ENCODE measurements at regions not wholly inside any gene's neighbourhood (a gene's known extent, or its start where the extent isn't known, plus 50 kb on each side); places are given as distances from the start of the nearest gene placed in this dataset.

GRCh38 chr2:161020437-161020836, 139.8 kb upstream of the TANK start:
- Mint-ChIP-seq H3K36me3 (peaks cover 1% of the 10 kb centered on the region), H3K27me3 (no peaks in the 10 kb centered on the region), H3K27ac (no peak overlapping the region), H3K4me3 (no peak overlapping the region), H3K4me1 (no peaks in the 10 kb centered on the region), H3K9me3 (peaks cover 4% of the 10 kb centered on the region)
- DNase-seq: no peak

GRCh38 chr2:161028581-161028980, 131.6 kb upstream of the TANK start:
- Mint-ChIP-seq H3K27ac (no peak overlapping the region), H3K4me1 (peaks cover 4% of the 10 kb centered on the region), H3K4me3 (no peak overlapping the region), H3K27me3 (no peaks in the 10 kb centered on the region), H3K36me3 (no peaks in the 10 kb centered on the region), H3K9me3 (no peaks in the 10 kb centered on the region)
- no peak for DNase-seq

GRCh38 chr2:161029321-161029720, 130.9 kb upstream of the TANK start:
- Mint-ChIP-seq H3K9me3 (no peaks in the 10 kb centered on the region), H3K36me3 (no peaks in the 10 kb centered on the region), H3K27me3 (no peaks in the 10 kb centered on the region), H3K4me1 (peaks cover 4% of the 10 kb centered on the region), H3K27ac (no peak overlapping the region), H3K4me3 (no peak overlapping the region)
- no peak for DNase-seq

- Mint-ChIP-seq H3K4me3 (no peak overlapping the region), H3K36me3 (no peaks in the 10 kb centered on the region), H3K27me3 (no peaks in the 10 kb centered on the region), H3K4me1 (peaks cover 4% of the 10 kb centered on the region), H3K27ac (no peak overlapping the region), H3K9me3 (no peaks in the 10 kb centered on the region)
- DNase-seq: no peak
Observed at GRCh38 chr2:161030260-161031063, 129.8 kb upstream of the TANK start.

GRCh38 chr2:161031511-161031910, 128.7 kb upstream of the TANK start:
- Mint-ChIP-seq H3K27me3 (no peaks in the 10 kb centered on the region), H3K4me1 (peaks cover 4% of the 10 kb centered on the region), H3K9me3 (no peaks in the 10 kb centered on the region), H3K36me3 (no peaks in the 10 kb centered on the region), H3K4me3 (no peak overlapping the region), H3K27ac (no peak overlapping the region)
- no peak for DNase-seq

- DNase-seq: no peak
- Mint-ChIP-seq H3K4me1 (peaks cover 4% of the 10 kb centered on the region), H3K4me3 (no peak overlapping the region), H3K9me3 (no peaks in the 10 kb centered on the region), H3K27me3 (no peaks in the 10 kb centered on the region), H3K36me3 (no peaks in the 10 kb centered on the region), H3K27ac (no peak overlapping the region)
Observed at GRCh38 chr2:161032635-161033034, 127.6 kb upstream of the TANK start.

- H3K27me3 Mint-ChIP-seq: no peaks in the 10 kb centered on the region
- no peak overlapping the region for H3K4me3 Mint-ChIP-seq
- H3K36me3 Mint-ChIP-seq: no peaks in the 10 kb centered on the region
- DNase-seq: no peak
- no peak overlapping the region for H3K27ac Mint-ChIP-seq
- peaks cover 4% of the 10 kb centered on the region for H3K4me1 Mint-ChIP-seq
- no peaks in the 10 kb centered on the region for H3K9me3 Mint-ChIP-seq
Observed at GRCh38 chr2:161033059-161033660, 127.1 kb upstream of the TANK start.

- Mint-ChIP-seq H3K4me1 (no peaks in the 10 kb centered on the region), H3K36me3 (no peaks in the 10 kb centered on the region), H3K4me3 (no peak overlapping the region), H3K27me3 (no peaks in the 10 kb centered on the region), H3K9me3 (no peaks in the 10 kb centered on the region), H3K27ac (no peak overlapping the region)
- DNase-seq: no peak
Observed at GRCh38 chr2:161036926-161037325, 123.3 kb upstream of the TANK start.

- H3K4me3 Mint-ChIP-seq: no peak overlapping the region
- H3K4me1 Mint-ChIP-seq: no peaks in the 10 kb centered on the region
- H3K27ac Mint-ChIP-seq: no peak overlapping the region
- H3K9me3 Mint-ChIP-seq: no peaks in the 10 kb centered on the region
- DNase-seq: no peak
- H3K27me3 Mint-ChIP-seq: peaks cover 2% of the 10 kb centered on the region
- no peaks in the 10 kb centered on the region for H3K36me3 Mint-ChIP-seq
Observed at GRCh38 chr2:161039071-161039470, 121.2 kb upstream of the TANK start.

- H3K36me3 Mint-ChIP-seq: no peaks in the 10 kb centered on the region
- no peak overlapping the region for H3K27ac Mint-ChIP-seq
- H3K27me3 Mint-ChIP-seq: peaks cover 7% of the 10 kb centered on the region
- no peak overlapping the region for H3K4me3 Mint-ChIP-seq
- no peaks in the 10 kb centered on the region for H3K9me3 Mint-ChIP-seq
- H3K4me1 Mint-ChIP-seq: no peaks in the 10 kb centered on the region
- no peak for DNase-seq
Observed at GRCh38 chr2:161041356-161041755, 118.9 kb upstream of the TANK start.

GRCh38 chr2:161042990-161043625, 117.1 kb upstream of the TANK start:
- no peak for DNase-seq
- Mint-ChIP-seq H3K4me3 (no peak overlapping the region), H3K27me3 (peaks cover 14% of the 10 kb centered on the region), H3K27ac (no peak overlapping the region), H3K4me1 (no peaks in the 10 kb centered on the region), H3K9me3 (no peaks in the 10 kb centered on the region), H3K36me3 (no peaks in the 10 kb centered on the region)

GRCh38 chr2:161044095-161044865, 115.9 kb upstream of the TANK start:
- Mint-ChIP-seq H3K36me3 (no peaks in the 10 kb centered on the region), H3K4me3 (no peak overlapping the region), H3K27me3 (peaks cover 17% of the 10 kb centered on the region), H3K4me1 (no peaks in the 10 kb centered on the region), H3K27ac (no peak overlapping the region), H3K9me3 (no peaks in the 10 kb centered on the region)
- no peak for DNase-seq

GRCh38 chr2:161044921-161045320, 115.3 kb upstream of the TANK start:
- no peaks in the 10 kb centered on the region for H3K4me1 Mint-ChIP-seq
- H3K9me3 Mint-ChIP-seq: no peaks in the 10 kb centered on the region
- no peaks in the 10 kb centered on the region for H3K36me3 Mint-ChIP-seq
- H3K27ac Mint-ChIP-seq: no peak overlapping the region
- no peak for DNase-seq
- peaks cover 22% of the 10 kb centered on the region for H3K27me3 Mint-ChIP-seq
- H3K4me3 Mint-ChIP-seq: no peak overlapping the region

- Mint-ChIP-seq H3K4me1 (no peaks in the 10 kb centered on the region), H3K36me3 (no peaks in the 10 kb centered on the region), H3K4me3 (no peak overlapping the region), H3K9me3 (no peaks in the 10 kb centered on the region), H3K27me3 (peaks cover 28% of the 10 kb centered on the region), H3K27ac (no peak overlapping the region)
- no peak for DNase-seq
Observed at GRCh38 chr2:161045726-161046125, 114.5 kb upstream of the TANK start.

GRCh38 chr2:161046876-161047275, 113.4 kb upstream of the TANK start:
- Mint-ChIP-seq H3K27me3 (peaks cover 33% of the 10 kb centered on the region), H3K36me3 (no peaks in the 10 kb centered on the region), H3K27ac (no peak overlapping the region), H3K9me3 (no peaks in the 10 kb centered on the region), H3K4me1 (no peaks in the 10 kb centered on the region), H3K4me3 (no peak overlapping the region)
- no peak for DNase-seq
